ENCODE measurements at regions not wholly inside any gene's neighbourhood (a gene's known extent, or its start where the extent isn't known, plus 50 kb on each side); places are given as distances from the start of the nearest gene placed in this dataset.
"Not testable (repeated sequence)": the region's sequence is repeated elsewhere in the genome, so short reads cannot be mapped to it uniquely, and the experiment has no call there.

DNA sequence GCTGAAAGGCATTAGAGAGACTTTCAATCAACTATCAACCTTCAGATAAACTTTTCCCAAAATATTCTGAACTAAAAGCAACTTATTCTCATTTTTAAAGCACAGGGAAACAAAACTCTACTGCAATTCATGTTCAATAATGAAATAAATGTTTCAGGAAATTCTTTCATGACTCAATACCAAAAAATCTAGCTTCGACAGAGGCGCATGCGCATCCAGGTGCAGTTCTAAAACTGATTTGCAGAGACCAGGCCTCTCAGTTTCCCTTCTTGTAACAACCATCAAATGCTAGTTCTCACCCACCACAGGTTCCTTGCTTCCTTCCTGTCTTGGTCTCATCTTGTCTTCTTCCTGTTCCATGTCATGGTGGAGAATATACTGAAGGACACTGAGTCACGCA is 55.3 kb upstream of the NRBF2 start:
- no peak for DNase-seq (ENCODE audit: low spot score)

DNA sequence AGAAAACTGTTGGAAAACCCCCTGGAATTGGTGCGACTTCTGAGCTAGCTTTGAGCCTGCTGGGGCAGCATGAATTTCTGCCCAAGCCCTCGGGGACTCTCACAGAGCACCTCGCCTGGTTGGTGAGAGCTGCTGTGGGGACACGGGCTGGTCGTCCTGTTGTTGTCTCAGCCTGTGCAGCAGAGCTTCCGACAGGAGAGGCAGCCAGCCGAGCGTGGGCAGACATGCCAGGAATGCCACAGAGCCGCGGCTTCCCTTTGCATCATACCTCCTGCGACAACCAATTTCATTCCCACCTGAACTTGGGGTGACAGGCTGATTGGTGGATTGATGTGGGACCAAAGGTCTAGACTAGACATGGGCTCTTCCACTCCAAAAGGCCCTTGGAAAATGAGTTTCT is 60.2 kb upstream of the NRBF2 start:
- no peak for DNase-seq (ENCODE audit: low spot score)

GRCh38 chr10:63071145-63071544 is 62.0 kb upstream of the NRBF2 start:
- no peak for DNase-seq (ENCODE audit: low spot score)

GRCh38 chr10:63069318-63069717 is 63.8 kb upstream of the NRBF2 start:
- no peak for DNase-seq (ENCODE audit: low spot score)

GRCh38 chr10:63068246-63068645 is 64.9 kb upstream of the NRBF2 start:
- DNase-seq (ENCODE audit: low spot score): no peak

GRCh38 chr10:63066606-63067005 is 66.5 kb upstream of the NRBF2 start:
- no peak for DNase-seq (ENCODE audit: low spot score)

GRCh38 chr10:63064706-63065105 is 68.4 kb upstream of the NRBF2 start:
- DNase-seq (ENCODE audit: low spot score): no peak

- peak; percentile 19 for DNase-seq (ENCODE audit: low spot score)
Observed at GRCh38 chr10:63058236-63058635, 74.9 kb upstream of the NRBF2 start.

- DNase-seq (ENCODE audit: low spot score): no peak
Observed at GRCh38 chr10:63057509-63057908, 75.6 kb upstream of the NRBF2 start.

DNA sequence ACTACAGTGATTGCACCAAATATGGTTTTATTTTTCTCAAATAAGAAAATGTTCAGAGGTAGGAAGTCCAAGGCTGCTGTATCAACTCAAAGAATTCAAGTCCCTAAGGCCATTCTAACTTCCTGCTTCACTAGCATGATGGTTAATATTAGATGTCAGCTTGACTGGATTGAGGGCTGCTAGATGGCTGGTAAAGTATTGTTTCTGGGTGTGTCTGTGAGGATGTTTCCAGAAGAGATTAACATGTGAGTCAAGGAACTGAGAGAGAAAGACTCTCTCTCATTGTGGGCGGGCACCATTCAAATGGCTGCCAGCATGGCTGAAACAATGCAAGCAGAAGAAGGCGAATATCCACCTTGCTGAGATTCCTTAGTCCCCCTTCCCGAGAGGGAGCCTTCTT is 77.4 kb upstream of the NRBF2 start:
- DNase-seq (ENCODE audit: low spot score): no peak

DNA sequence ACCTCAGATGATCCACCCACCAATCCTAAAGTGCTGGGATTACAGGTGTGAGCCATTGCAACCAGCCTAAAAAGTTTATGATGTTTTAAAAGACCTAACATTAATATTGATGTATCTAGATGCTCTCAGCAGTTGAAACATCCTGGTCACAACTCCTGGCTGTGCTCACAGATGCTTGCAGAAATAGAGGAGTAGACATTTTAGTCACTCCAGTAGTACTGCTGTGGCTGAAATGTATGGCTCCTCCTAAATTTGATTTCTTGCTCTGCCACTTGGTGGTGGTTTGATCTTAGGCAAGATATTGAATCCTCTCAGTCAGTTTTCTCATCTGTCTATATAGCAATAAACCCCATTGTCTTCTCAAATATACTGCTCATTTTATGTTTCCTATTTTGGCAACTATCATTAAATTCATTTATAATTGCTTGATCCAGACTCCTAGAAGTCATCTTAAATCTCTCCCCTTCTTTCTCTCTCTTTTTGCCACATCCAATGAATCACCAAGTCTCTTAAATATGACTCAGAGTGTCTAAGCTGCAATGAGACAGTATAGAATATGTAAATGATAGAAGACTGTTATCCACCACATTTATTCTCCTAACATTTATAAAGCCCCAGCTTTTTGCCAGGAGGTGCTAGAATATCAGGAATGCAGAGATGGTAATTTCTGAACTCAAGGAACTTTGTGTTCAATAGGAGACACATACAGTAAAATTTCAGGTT is 78.1 kb upstream of the NRBF2 start:
- DNase-seq (ENCODE audit: low spot score): no peak

DNA sequence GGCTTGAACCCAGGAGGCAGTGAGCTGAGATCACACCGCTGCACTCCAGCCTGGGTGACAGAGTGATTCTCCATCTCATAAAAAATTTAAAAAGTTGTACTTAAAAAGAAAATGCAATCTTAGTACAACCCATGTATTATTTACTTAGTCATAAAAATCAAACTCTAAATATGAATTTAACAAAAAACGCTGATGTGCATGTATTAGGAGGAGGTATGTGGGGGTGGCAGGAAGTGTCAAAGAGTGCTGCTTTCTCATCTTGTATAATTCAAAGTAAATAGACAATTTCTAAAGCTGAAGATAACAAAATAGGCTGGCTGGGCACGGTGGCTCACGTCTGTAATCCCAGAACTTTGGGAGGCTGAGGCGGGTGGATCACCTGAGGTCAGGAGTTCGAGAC is 81.0 kb upstream of the NRBF2 start:
- DNase-seq (ENCODE audit: low spot score): no peak

DNA sequence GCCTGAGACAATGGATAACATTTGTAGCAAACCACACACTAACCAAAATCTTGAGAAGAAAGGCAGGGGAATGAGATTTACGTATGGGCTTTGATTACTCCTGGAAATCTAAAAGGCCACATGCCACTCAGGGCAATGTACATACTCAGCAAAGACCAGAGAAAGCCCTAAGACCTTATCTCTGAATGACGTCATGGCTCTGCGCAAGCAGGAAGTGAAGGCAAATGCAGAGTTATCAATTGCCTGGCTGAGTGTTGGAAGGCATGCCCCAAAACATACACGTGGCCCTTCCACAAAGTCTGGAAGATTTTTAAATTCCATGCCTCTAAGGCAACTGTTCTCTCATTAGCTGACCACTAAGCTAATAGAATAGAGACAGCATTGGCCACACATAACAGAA is 90.9 kb upstream of the NRBF2 start:
- no peak for DNase-seq (ENCODE audit: low spot score)

GRCh38 chr10:63033616-63034185 is 99.4 kb upstream of the NRBF2 start:
- not testable (repeated sequence) for DNase-seq (ENCODE audit: low spot score)

GRCh38 chr10:63030536-63030935 is 102.6 kb upstream of the NRBF2 start:
- DNase-seq (ENCODE audit: low spot score): no peak

DNA sequence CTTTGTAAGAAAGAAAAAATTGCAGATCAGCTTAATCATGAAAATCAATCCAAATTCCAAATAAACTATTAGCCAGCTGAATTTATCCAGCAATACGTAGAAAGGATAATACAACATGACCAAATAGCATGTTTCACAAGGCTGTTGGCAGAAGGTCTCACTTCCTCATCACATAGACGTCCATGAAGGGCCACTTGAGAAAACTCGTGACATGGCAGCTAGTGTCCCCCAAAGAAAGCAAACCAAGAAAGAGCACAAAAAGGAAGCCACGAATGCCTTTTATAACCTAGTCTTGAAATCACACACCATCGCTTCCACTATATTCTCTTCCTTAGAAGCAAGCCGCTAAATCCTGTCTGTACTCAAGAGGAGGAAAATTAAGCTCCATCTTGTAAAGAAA is 105.6 kb upstream of the NRBF2 start:
- DNase-seq (ENCODE audit: low spot score): no peak

- DNase-seq (ENCODE audit: low spot score): no peak
Observed at GRCh38 chr10:63021225-63021624, 111.9 kb upstream of the NRBF2 start.

GRCh38 chr10:63013755-63014154 is 119.4 kb upstream of the NRBF2 start:
- DNase-seq (ENCODE audit: low spot score): no peak

GRCh38 chr10:63012623-63013022 is 120.5 kb upstream of the NRBF2 start:
- DNase-seq (ENCODE audit: low spot score): no peak

- DNase-seq (ENCODE audit: low spot score): no peak
Observed at GRCh38 chr10:63010203-63010602, 122.9 kb upstream of the NRBF2 start.

GRCh38 chr10:63008491-63008890 is 124.6 kb upstream of the NRBF2 start:
- DNase-seq (ENCODE audit: low spot score): no peak

DNA sequence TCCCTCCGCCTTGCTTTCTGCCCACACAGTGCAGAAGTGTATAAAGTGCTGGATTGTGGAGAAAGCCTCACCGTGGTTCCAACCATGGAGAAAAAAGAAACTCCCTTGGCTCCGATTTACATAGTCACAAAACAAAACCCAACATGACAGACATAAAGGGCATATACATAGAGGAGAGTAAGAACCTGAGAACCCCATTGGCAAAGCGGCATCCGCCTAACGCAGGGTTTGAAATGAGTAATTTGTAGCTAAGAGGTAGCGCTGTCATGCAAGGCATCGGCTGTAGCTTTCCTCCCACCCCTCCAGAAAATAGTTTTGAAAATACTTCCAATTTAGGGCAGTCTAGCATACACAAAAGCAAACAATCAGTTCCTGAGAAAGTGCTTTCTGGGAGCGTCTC is 126.0 kb upstream of the NRBF2 start:
- DNase-seq (ENCODE audit: low spot score): no peak

GRCh38 chr10:63005246-63005645 is 127.9 kb upstream of the NRBF2 start:
- DNase-seq (ENCODE audit: low spot score): no peak

- no peak for DNase-seq (ENCODE audit: low spot score)
Observed at GRCh38 chr10:63003816-63004453, 129.2 kb upstream of the NRBF2 start.

Data from COLO829 (cell line).